SK-N-SH treated with all-trans-retinoic acid at 6 μM for 48 hours (cell line): ENCODE measurements at regions not wholly inside any gene's neighbourhood (a gene's known extent, or its start where the extent isn't known, plus 50 kb on each side); places are given as distances from the start of the nearest gene placed in this dataset.

Source experiments
- ATAC-seq: fragments of 200-7000 bp; cut with Tn5 transposase; 3 replicates; pipeline ENCODE4 v1.9.1; 2020; ENCODE audit warnings: mild to moderate bottlenecking, moderate library complexity
- ARNTL ChIP-seq: fragments of 450-650 bp; formaldehyde crosslinking; IDR thresholded peaks from 2 replicates; pipeline ENCODE4 v1.5.0; 2020; ENCODE audit warnings: low read depth, mild to moderate bottlenecking, moderate library complexity, borderline replicate concordance
- BACH2 ChIP-seq: fragments of 250-450 bp; sonication (Bioruptor Pico); IDR thresholded peaks from 2 replicates; pipeline ENCODE4 v1.9.0; 2021; ENCODE audit warnings: mild to moderate bottlenecking, borderline replicate concordance
- CSDC2 ChIP-seq: fragments of 250-450 bp; sonication (Bioruptor Pico); IDR thresholded peaks from 2 replicates; pipeline ENCODE4 v1.5.0; 2020; ENCODE audit warnings: mild to moderate bottlenecking, moderate library complexity
- ESRRG ChIP-seq: fragments of 250-450 bp; sonication (Bioruptor Pico); IDR thresholded peaks from 2 replicates; pipeline ENCODE4 v1.6.1; 2021; ENCODE audit warnings: mild to moderate bottlenecking
- GLIS3 ChIP-seq: fragments of 250-450 bp; sonication (Bioruptor Pico); IDR thresholded peaks from 2 replicates; pipeline ENCODE4 v1.5.0; 2020; ENCODE audit warnings: mild to moderate bottlenecking, moderate library complexity
- ISL1 ChIP-seq: fragments of 250-450 bp; sonication (Bioruptor Pico); IDR thresholded peaks from 2 replicates; pipeline ENCODE4 v2.1.2; 2022; ENCODE audit warnings: mild to moderate bottlenecking, moderate library complexity
- OSR1 ChIP-seq: fragments of 250-450 bp; sonication (Bioruptor Pico); IDR thresholded peaks from 2 replicates; pipeline ENCODE4 v1.8.0; 2022; ENCODE audit warnings: moderate library complexity, mild to moderate bottlenecking, inconsistent platforms
- PPARA ChIP-seq: fragments of 250-450 bp; sonication (Bioruptor Pico); IDR thresholded peaks from 2 replicates; pipeline ENCODE4 v1.5.0; 2020; ENCODE audit warnings: mild to moderate bottlenecking, borderline replicate concordance
- RARB ChIP-seq: fragments of 250-450 bp; sonication (Bioruptor Pico); IDR thresholded peaks from 2 replicates; pipeline ENCODE4 v1.8.0; 2021; ENCODE audit warnings: mild to moderate bottlenecking, moderate library complexity
- SNAI2 ChIP-seq: fragments of 250-450 bp; sonication (Bioruptor Pico); IDR thresholded peaks from 2 replicates; pipeline ENCODE4 v1.5.0; 2020; ENCODE audit warnings: mild to moderate bottlenecking, moderate library complexity
- TCF4 ChIP-seq: fragments of 250-450 bp; sonication (Bioruptor Pico); IDR thresholded peaks from 2 replicates; pipeline ENCODE4 v1.8.0; 2021; ENCODE audit warnings: mild to moderate bottlenecking, moderate library complexity, borderline replicate concordance
- TOX ChIP-seq: fragments of 250-450 bp; sonication (Bioruptor Pico); IDR thresholded peaks from 2 replicates; pipeline ENCODE4 v1.8.0; 2021; ENCODE audit warnings: mild to moderate bottlenecking, moderate library complexity, borderline replicate concordance
- ZC3H10 ChIP-seq: fragments of 250-450 bp; sonication (Bioruptor Pico); IDR thresholded peaks from 2 replicates; pipeline ENCODE4 v1.5.1; 2021; ENCODE audit warnings: mild to moderate bottlenecking, moderate library complexity
- ZFP3 ChIP-seq: fragments of 250-450 bp; sonication (Bioruptor Pico); IDR thresholded peaks from 2 replicates; pipeline ENCODE4 v1.5.0; 2020; ENCODE audit warnings: mild to moderate bottlenecking, moderate library complexity
- ZFP30 ChIP-seq: fragments of 450-650 bp; formaldehyde crosslinking; IDR thresholded peaks from 2 replicates; pipeline ENCODE4 v1.5.0; 2022; ENCODE audit warnings: mild to moderate bottlenecking, moderate library complexity
- ZNF565 ChIP-seq: fragments of 450-650 bp; formaldehyde crosslinking; conservative IDR thresholded peaks from 2 replicates; pipeline ENCODE4 v1.5.0; 2020; ENCODE audit warnings: low read depth, mild to moderate bottlenecking, moderate library complexity
- ZNF70 ChIP-seq: fragments of 450-650 bp; formaldehyde crosslinking; IDR thresholded peaks from 2 replicates; pipeline ENCODE4 v1.5.0; 2020; ENCODE audit warnings: mild to moderate bottlenecking, moderate library complexity
- ZNF8 ChIP-seq: fragments of 450-650 bp; formaldehyde crosslinking; IDR thresholded peaks from 2 replicates; pipeline ENCODE4 v1.5.0; 2020; ENCODE audit warnings: mild to moderate bottlenecking, moderate library complexity
- TF ChIP-seq, protein P1 (sequence below): fragments of 250-450 bp; sonication (Bioruptor Pico); IDR thresholded peaks from 2 replicates; pipeline ENCODE4 v1.5.1; 2020; ENCODE audit warnings: low read depth, mild to moderate bottlenecking, moderate library complexity
- TF ChIP-seq, protein P2 (sequence below): fragments of 250-450 bp; sonication (Bioruptor Pico); IDR thresholded peaks from 2 replicates; pipeline ENCODE4 v1.5.0; 2020; ENCODE audit warnings: mild to moderate bottlenecking, moderate library complexity
- TF ChIP-seq, protein P3 (sequence below): fragments of 250-450 bp; sonication (Bioruptor Pico); IDR thresholded peaks from 2 replicates; pipeline ENCODE4 v1.5.1; 2021; ENCODE audit warnings: mild to moderate bottlenecking, moderate library complexity
- TF ChIP-seq, protein P4 (sequence below): fragments of 250-450 bp; sonication (Bioruptor Pico); IDR thresholded peaks from 2 replicates; pipeline ENCODE4 v1.8.0; 2021; ENCODE audit warnings: low read depth, mild to moderate bottlenecking, moderate library complexity, borderline replicate concordance

DNA sequence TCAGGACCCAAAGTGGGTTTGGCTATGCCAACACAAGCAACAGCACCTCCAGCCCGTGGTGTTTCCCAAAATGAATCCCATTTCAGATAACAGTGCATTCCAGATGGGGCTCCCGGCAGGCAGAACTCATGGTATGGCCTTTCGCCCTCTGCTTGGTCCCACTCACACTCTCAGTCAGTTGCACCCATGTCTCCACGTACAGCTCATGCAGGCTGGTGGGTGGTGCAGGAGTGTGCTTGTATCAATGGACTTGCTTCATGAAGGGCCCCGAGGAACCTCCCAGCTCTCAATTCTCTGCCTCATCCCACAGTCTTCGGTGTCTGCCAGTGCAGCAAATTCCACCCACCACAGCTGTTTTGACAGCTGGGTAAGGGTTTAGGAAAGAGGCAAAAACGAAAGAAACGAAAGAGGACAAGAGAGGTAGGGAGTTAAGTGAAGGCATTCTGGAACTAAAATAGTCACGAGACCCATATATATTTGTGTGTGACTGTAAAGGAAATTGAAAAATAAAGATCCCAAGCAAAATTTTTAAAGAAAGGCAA lies 278.1 kb downstream of the DCDC2C start:
- TF ChIP-seq TCF4 (no peak), ZFP3 (CRISPR knock-in tag) (no peak), ESRRG (no peak), GLIS3 (no peak), ZFP30 (no peak), BACH2 (CRISPR knock-in tag) (no peak), TOX (CRISPR knock-in tag) (no peak), ARNTL (CRISPR knock-in tag) (no peak), SNAI2 (no peak), OSR1 (no peak), ZNF70 (CRISPR knock-in tag) (no peak), ZNF8 (CRISPR knock-in tag) (no peak), RARB (CRISPR knock-in tag) (no peak), ZNF565 (CRISPR knock-in tag) (no peak), ZC3H10 (CRISPR knock-in tag) (no peak), PPARA (CRISPR knock-in tag) (no peak), CSDC2 (CRISPR knock-in tag) (no peak)
- TF ChIP-seq, protein P1, sequence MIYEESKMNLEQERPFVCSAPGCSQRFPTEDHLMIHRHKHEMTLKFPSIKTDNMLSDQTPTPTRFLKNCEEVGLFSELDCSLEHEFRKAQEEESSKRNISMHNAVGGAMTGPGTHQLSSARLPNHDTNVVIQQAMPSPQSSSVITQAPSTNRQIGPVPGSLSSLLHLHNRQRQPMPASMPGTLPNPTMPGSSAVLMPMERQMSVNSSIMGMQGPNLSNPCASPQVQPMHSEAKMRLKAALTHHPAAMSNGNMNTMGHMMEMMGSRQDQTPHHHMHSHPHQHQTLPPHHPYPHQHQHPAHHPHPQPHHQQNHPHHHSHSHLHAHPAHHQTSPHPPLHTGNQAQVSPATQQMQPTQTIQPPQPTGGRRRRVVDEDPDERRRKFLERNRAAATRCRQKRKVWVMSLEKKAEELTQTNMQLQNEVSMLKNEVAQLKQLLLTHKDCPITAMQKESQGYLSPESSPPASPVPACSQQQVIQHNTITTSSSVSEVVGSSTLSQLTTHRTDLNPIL (CRISPR knock-in tag), result no peak
- TF ChIP-seq, protein P2, sequence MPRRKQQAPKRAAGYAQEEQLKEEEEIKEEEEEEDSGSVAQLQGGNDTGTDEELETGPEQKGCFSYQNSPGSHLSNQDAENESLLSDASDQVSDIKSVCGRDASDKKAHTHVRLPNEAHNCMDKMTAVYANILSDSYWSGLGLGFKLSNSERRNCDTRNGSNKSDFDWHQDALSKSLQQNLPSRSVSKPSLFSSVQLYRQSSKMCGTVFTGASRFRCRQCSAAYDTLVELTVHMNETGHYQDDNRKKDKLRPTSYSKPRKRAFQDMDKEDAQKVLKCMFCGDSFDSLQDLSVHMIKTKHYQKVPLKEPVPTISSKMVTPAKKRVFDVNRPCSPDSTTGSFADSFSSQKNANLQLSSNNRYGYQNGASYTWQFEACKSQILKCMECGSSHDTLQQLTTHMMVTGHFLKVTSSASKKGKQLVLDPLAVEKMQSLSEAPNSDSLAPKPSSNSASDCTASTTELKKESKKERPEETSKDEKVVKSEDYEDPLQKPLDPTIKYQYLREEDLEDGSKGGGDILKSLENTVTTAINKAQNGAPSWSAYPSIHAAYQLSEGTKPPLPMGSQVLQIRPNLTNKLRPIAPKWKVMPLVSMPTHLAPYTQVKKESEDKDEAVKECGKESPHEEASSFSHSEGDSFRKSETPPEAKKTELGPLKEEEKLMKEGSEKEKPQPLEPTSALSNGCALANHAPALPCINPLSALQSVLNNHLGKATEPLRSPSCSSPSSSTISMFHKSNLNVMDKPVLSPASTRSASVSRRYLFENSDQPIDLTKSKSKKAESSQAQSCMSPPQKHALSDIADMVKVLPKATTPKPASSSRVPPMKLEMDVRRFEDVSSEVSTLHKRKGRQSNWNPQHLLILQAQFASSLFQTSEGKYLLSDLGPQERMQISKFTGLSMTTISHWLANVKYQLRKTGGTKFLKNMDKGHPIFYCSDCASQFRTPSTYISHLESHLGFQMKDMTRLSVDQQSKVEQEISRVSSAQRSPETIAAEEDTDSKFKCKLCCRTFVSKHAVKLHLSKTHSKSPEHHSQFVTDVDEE, result no peak
- ATAC-seq, result no peak

DNA sequence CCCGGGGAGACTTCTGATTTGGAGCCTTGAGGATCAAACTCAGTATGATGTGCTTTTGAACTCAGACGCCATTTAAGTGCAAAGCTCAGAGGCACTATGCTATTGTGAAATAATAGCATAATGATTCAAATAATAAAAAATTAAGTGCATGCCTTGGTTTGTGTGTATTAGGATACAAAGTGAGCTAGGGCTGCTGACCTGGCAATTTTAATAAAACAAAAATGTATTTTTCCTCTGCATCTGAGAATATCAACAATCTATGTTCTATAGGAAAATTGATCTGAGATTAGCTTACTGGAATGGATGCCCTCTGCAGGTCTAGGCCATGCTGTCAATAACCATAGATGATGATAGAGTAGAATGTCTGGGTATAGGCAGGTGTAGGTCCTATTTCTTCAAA lies 278.8 kb downstream of the DCDC2C start:
- TF ChIP-seq PPARA (CRISPR knock-in tag) (no peak), CSDC2 (CRISPR knock-in tag) (no peak), GLIS3 (no peak), BACH2 (CRISPR knock-in tag) (no peak)
- TF ChIP-seq, protein P2, result no peak
- no peak for ATAC-seq

DNA sequence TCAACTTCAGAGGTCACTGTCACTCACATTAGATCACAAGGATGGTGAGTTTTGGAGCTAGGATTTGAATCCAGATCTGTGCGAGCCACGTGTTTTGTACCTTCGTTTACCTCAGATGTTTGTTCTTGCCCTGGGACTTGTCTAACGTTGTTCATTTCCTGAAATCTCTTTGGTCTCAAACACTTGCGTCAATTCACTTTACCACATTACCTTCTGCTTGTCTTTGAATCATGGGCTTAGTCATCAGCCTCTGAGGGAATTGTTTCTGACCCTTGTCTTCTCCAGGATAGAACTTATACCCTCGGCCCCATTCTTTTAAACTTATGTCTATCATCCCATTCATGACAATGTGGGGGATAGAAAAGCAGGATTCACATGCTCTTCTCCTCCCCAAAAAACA lies 282.7 kb downstream of the DCDC2C start:
- no peak for ATAC-seq
- TF ChIP-seq RARB (CRISPR knock-in tag), result no peak

DNA sequence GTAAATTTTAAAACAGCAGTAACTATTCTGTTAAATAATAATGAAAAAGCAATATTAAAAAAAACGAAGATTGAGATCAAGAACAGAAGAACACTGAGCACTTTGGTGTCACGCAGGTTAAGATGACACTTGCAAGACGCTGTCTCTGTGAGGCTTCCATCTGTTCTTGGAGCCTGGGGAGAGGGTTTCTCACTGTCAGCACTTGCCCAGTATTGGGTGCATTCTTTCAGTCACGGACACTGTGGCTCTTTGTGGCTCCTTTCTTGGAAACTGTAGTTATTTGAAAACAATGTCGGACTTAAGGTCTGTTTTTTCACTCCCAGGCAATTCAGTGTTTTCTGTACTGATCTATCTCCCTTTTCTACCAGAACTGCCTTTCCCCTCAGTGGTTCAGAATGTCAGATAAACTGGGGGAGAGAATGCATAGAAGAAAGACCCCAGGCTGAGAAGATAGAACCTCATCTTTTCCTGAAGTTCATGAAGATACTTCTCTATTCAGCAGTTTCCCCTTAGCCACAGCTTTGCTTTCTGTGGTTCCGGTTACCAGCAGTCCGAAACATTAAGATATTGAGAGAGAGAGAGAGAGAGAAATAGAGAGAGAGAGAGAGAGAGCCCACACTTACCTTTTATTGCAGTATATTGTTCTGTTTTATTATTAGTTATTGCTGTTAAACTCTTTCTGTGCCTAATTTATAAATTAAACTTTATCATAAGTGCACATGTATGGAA lies 283.3 kb downstream of the DCDC2C start:
- no peak for TF ChIP-seq ZNF8 (CRISPR knock-in tag)
- no peak for TF ChIP-seq ZNF565 (CRISPR knock-in tag)
- TF ChIP-seq, protein P3, sequence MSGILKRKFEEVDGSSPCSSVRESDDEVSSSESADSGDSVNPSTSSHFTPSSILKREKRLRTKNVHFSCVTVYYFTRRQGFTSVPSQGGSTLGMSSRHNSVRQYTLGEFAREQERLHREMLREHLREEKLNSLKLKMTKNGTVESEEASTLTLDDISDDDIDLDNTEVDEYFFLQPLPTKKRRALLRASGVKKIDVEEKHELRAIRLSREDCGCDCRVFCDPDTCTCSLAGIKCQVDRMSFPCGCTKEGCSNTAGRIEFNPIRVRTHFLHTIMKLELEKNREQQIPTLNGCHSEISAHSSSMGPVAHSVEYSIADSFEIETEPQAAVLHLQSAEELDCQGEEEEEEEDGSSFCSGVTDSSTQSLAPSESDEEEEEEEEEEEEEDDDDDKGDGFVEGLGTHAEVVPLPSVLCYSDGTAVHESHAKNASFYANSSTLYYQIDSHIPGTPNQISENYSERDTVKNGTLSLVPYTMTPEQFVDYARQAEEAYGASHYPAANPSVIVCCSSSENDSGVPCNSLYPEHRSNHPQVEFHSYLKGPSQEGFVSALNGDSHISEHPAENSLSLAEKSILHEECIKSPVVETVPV (CRISPR knock-in tag), result no peak
- TF ChIP-seq, protein P4, sequence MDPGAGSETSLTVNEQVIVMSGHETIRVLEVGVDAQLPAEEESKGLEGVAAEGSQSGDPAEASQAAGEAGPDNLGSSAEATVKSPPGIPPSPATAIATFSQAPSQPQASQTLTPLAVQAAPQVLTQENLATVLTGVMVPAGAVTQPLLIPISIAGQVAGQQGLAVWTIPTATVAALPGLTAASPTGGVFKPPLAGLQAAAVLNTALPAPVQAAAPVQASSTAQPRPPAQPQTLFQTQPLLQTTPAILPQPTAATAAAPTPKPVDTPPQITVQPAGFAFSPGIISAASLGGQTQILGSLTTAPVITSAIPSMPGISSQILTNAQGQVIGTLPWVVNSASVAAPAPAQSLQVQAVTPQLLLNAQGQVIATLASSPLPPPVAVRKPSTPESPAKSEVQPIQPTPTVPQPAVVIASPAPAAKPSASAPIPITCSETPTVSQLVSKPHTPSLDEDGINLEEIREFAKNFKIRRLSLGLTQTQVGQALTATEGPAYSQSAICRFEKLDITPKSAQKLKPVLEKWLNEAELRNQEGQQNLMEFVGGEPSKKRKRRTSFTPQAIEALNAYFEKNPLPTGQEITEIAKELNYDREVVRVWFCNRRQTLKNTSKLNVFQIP (CRISPR knock-in tag), result no peak
- TF ChIP-seq GLIS3, result no peak
- TF ChIP-seq ARNTL (CRISPR knock-in tag), result no peak
- no peak for TF ChIP-seq ZFP3 (CRISPR knock-in tag)
- no peak for TF ChIP-seq ZNF70 (CRISPR knock-in tag)
- no peak for TF ChIP-seq CSDC2 (CRISPR knock-in tag)
- no peak for TF ChIP-seq TOX (CRISPR knock-in tag)
- no peak for TF ChIP-seq PPARA (CRISPR knock-in tag)
- TF ChIP-seq TCF4, result no peak
- no peak for TF ChIP-seq ISL1 (CRISPR knock-in tag)
- ATAC-seq, result no peak
